Neural progenitor cell (in vitro differentiated cells): ENCODE measurements at regions not wholly inside any gene's neighbourhood (a gene's known extent, or its start where the extent isn't known, plus 50 kb on each side); places are given as distances from the start of the nearest gene placed in this dataset.

Source experiments
- DNase-seq: peaks from one replicate; pipeline ENCODE4 v3.0.0-alpha.2; 2016; ENCODE audit warnings: low spot score
- H2AFZ ChIP-seq: fragments of 200-600 bp; sonication (generic); replicated peaks from 2 replicates; pipeline ENCODE4 v1.6.1; 2016; ENCODE audit warnings: antibody characterized with exemption
- H3F3A ChIP-seq: fragments of 200-600 bp; sonication (generic); 2 replicates; pipeline ENCODE4 v1.6.1; 2016; ENCODE audit warnings: antibody characterized with exemption, low read depth
- H3K27ac ChIP-seq: fragments of 200-600 bp; sonication (generic); 2 replicates; pipeline ENCODE4 v1.5.1; 2016; ENCODE audit warnings: mild to moderate bottlenecking
- H3K27me3 ChIP-seq: fragments of 200-600 bp; sonication (generic); 2 replicates; pipeline ENCODE4 v1.6.1; 2016; ENCODE audit warnings: mild to moderate bottlenecking, moderate library complexity
- H3K36me3 ChIP-seq: fragments of 200-600 bp; sonication (generic); 2 replicates; pipeline ENCODE4 v1.5.1; 2016
- H3K4me1 ChIP-seq: fragments of 200-600 bp; sonication (generic); 2 replicates; pipeline ENCODE4 v1.6.1; 2016; ENCODE audit warnings: mixed run types
- H3K4me2 ChIP-seq: fragments of 200-600 bp; sonication (generic); 2 replicates; pipeline ENCODE4 v1.6.1; 2016
- H3K4me3 ChIP-seq: fragments of 200-600 bp; sonication (generic); 2 replicates; pipeline ENCODE4 v1.5.1; 2016
- H3K79me2 ChIP-seq: fragments of 200-600 bp; sonication (generic); 2 replicates; pipeline ENCODE4 v1.6.1; 2016; ENCODE audit warnings: low read depth
- H3K9ac ChIP-seq: fragments of 200-600 bp; sonication (generic); 2 replicates; pipeline ENCODE4 v1.6.1; 2016
- H3K9me3 ChIP-seq: fragments of 200-600 bp; sonication (generic); 2 replicates; pipeline ENCODE4 v1.5.1; 2016; ENCODE audit warnings: low read depth
- H4K20me1 ChIP-seq: fragments of 200-600 bp; sonication (generic); 2 replicates; pipeline ENCODE4 v1.6.1; 2016; ENCODE audit warnings: low read depth
- H3K27ac Mint-ChIP-seq: 3 replicates; pipeline ENCODE4 v1.8.0; 2021; ENCODE audit warnings: mixed read lengths
- H3K27me3 Mint-ChIP-seq: 2 replicates; pipeline ENCODE4 v1.8.0; 2022; ENCODE audit warnings: low read depth, mild to moderate bottlenecking, inconsistent platforms, moderate library complexity, mixed read lengths; ENCODE audit not compliant: insufficient read depth
- H3K36me3 Mint-ChIP-seq: 3 replicates; pipeline ENCODE4 v1.8.0; 2021; ENCODE audit warnings: mixed read lengths
- H3K4me1 Mint-ChIP-seq: 3 replicates; pipeline ENCODE4 v1.8.0; 2021; ENCODE audit warnings: mixed read lengths
- H3K4me3 Mint-ChIP-seq: 3 replicates; pipeline ENCODE4 v1.8.0; 2021; ENCODE audit warnings: mild to moderate bottlenecking, moderate library complexity, mixed read lengths
- H3K9me3 Mint-ChIP-seq: 3 replicates; pipeline ENCODE4 v1.8.0; 2020; ENCODE audit warnings: mixed read lengths
- CTCF ChIP-seq: fragments of 200-600 bp; sonication (generic); IDR thresholded peaks from 2 replicates; pipeline ENCODE4 v1.5.1; 2017; ENCODE audit warnings: antibody characterized with exemption, mild to moderate bottlenecking
- EZH2 ChIP-seq: fragments of 200-600 bp; sonication (generic); IDR thresholded peaks from 2 replicates; pipeline ENCODE4 v1.6.1; 2017; ENCODE audit warnings: antibody characterized with exemption, mild to moderate bottlenecking, moderate library complexity
- EZH2phosphoT487 ChIP-seq: fragments of 200-600 bp; sonication (generic); IDR thresholded peaks from 2 replicates; pipeline ENCODE4 v1.6.1; 2017; ENCODE audit warnings: antibody characterized with exemption

- H3K4me3 ChIP-seq: no peak overlapping the region
- H3K27ac Mint-ChIP-seq: no peak overlapping the region
Observed at GRCh38 chr2:51324051-51324450, 292.1 kb upstream of the NRXN1 start.

GRCh38 chr2:51322613-51323012 lies 290.7 kb upstream of the NRXN1 start:
- DNase-seq: no peak
- H3K4me2 ChIP-seq: no peak overlapping the region
- no peaks in the 10 kb centered on the region for H3K36me3 ChIP-seq
- H4K20me1 ChIP-seq: no peaks in the 10 kb centered on the region
- Mint-ChIP-seq H3K4me3 (no peak overlapping the region), H3K4me1 (no peaks in the 10 kb centered on the region), H3K27me3 (peaks cover 3% of the 10 kb centered on the region), H3K9me3 (peaks cover 6% of the 10 kb centered on the region), H3K27ac (no peak overlapping the region), H3K36me3 (no peaks in the 10 kb centered on the region)
- no peaks in the 10 kb centered on the region for H3K79me2 ChIP-seq
- H3K4me1 ChIP-seq: no peaks in the 10 kb centered on the region
- no peak overlapping the region for H3K27ac ChIP-seq
- H2AFZ ChIP-seq: no peak overlapping the region
- no peaks in the 10 kb centered on the region for H3F3A ChIP-seq
- TF ChIP-seq CTCF (no peak), EZH2phosphoT487 (no peak), EZH2 (no peak)
- H3K9ac ChIP-seq: no peak overlapping the region
- no peaks in the 10 kb centered on the region for H3K9me3 ChIP-seq
- no peak overlapping the region for H3K4me3 ChIP-seq
- H3K27me3 ChIP-seq: no peaks in the 10 kb centered on the region

More at GRCh38 chr2:51324051-51324450, 292.1 kb upstream of the NRXN1 start:
- Histone ChIP-seq H3K9me3 (no peaks in the 10 kb centered on the region), H3K79me2 (no peaks in the 10 kb centered on the region), H3K27ac (no peak overlapping the region), H4K20me1 (no peaks in the 10 kb centered on the region), H3K4me2 (no peak overlapping the region), H2AFZ (no peak overlapping the region), H3K36me3 (no peaks in the 10 kb centered on the region), H3K9ac (no peak overlapping the region), H3F3A (no peaks in the 10 kb centered on the region), H3K4me1 (no peaks in the 10 kb centered on the region), H3K27me3 (no peaks in the 10 kb centered on the region)
- no peak overlapping the region for H3K4me3 Mint-ChIP-seq
- no peaks in the 10 kb centered on the region for H3K36me3 Mint-ChIP-seq
- H3K27me3 Mint-ChIP-seq: no peaks in the 10 kb centered on the region
- no peak for TF ChIP-seq EZH2
- no peak for TF ChIP-seq EZH2phosphoT487
- no peak for TF ChIP-seq CTCF
- H3K9me3 Mint-ChIP-seq: no peaks in the 10 kb centered on the region
- no peaks in the 10 kb centered on the region for H3K4me1 Mint-ChIP-seq
- no peak for DNase-seq

- H3K4me3 Mint-ChIP-seq: no peak overlapping the region
- TF ChIP-seq CTCF: no peak
- no peak for TF ChIP-seq EZH2
- no peak for TF ChIP-seq EZH2phosphoT487
- no peak overlapping the region for H3K27ac ChIP-seq
- no peaks in the 10 kb centered on the region for H3K27me3 ChIP-seq
- H3F3A ChIP-seq: no peaks in the 10 kb centered on the region
- H4K20me1 ChIP-seq: no peaks in the 10 kb centered on the region
- no peaks in the 10 kb centered on the region for H3K9me3 Mint-ChIP-seq
- no peaks in the 10 kb centered on the region for H3K4me1 Mint-ChIP-seq
- DNase-seq: no peak
- H3K27me3 Mint-ChIP-seq: no peaks in the 10 kb centered on the region
- H3K4me2 ChIP-seq: no peak overlapping the region
- H3K79me2 ChIP-seq: no peaks in the 10 kb centered on the region
- H3K9ac ChIP-seq: no peak overlapping the region
- H3K36me3 Mint-ChIP-seq: no peaks in the 10 kb centered on the region
- no peaks in the 10 kb centered on the region for H3K9me3 ChIP-seq
- no peak overlapping the region for H2AFZ ChIP-seq
- H3K36me3 ChIP-seq: no peaks in the 10 kb centered on the region
- no peak overlapping the region for H3K4me3 ChIP-seq
- H3K4me1 ChIP-seq: no peaks in the 10 kb centered on the region
- H3K27ac Mint-ChIP-seq: no peak overlapping the region
Observed at GRCh38 chr2:51304311-51304710, 272.4 kb upstream of the NRXN1 start.

- Mint-ChIP-seq H3K4me3 (no peak overlapping the region), H3K4me1 (no peaks in the 10 kb centered on the region), H3K27ac (no peak overlapping the region), H3K27me3 (no peaks in the 10 kb centered on the region), H3K9me3 (no peaks in the 10 kb centered on the region), H3K36me3 (no peaks in the 10 kb centered on the region)
- Histone ChIP-seq H3K27ac (no peak overlapping the region), H3K4me2 (no peak overlapping the region), H3K4me3 (no peak overlapping the region), H3K79me2 (no peaks in the 10 kb centered on the region), H2AFZ (no peak overlapping the region), H3F3A (no peaks in the 10 kb centered on the region), H4K20me1 (no peaks in the 10 kb centered on the region), H3K9ac (no peak overlapping the region), H3K36me3 (no peaks in the 10 kb centered on the region), H3K9me3 (no peaks in the 10 kb centered on the region), H3K4me1 (no peaks in the 10 kb centered on the region), H3K27me3 (no peaks in the 10 kb centered on the region)
- no peak for DNase-seq
- TF ChIP-seq EZH2phosphoT487: no peak
- no peak for TF ChIP-seq CTCF
- no peak for TF ChIP-seq EZH2
Observed at GRCh38 chr2:51301381-51301780, 269.4 kb upstream of the NRXN1 start.
